ENCODE measurements at regions not wholly inside any gene's neighbourhood (a gene's known extent, or its start where the extent isn't known, plus 50 kb on each side); places are given as distances from the start of the nearest gene placed in this dataset.

DNA sequence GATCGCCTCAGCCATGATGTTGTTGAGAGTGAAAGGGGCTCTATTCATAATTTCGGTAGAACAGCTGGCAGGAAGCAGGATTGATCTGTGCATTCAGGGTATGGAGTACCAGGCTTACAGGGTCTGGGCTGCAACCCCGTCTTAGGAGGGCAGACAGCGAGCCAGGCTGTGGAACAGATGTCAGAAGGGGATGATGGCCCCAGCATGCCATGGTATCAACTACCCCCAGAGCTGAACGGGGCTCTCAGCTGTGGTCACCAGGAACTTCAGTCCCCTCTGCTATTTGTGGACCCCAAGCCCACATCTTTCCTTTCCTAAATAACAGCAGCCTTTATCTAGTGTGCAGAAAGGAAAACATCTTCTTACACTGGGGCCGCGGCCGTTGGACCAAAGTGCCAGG, 422.2 kb upstream of the SALL3 start:
- no peaks in the 10 kb centered on the region for H3K4me1 ChIP-seq
- no peak for TF ChIP-seq CTCF (IDR thresholded peaks at IDR 0.05; ENCODE audit: low read depth, low read length)
- no peaks in the 10 kb centered on the region for H3K27me3 ChIP-seq
- H3K36me3 ChIP-seq, result no peaks in the 10 kb centered on the region
- no peaks in the 10 kb centered on the region for H3K9me3 ChIP-seq
- H3K4me3 ChIP-seq (ENCODE audit: low read depth, low read length), result no peak overlapping the region
- DNase-seq, result no peak

- no peak for TF ChIP-seq CTCF (IDR thresholded peaks at IDR 0.05; ENCODE audit: low read depth, low read length)
- DNase-seq, result no peak
- Histone ChIP-seq H3K4me3 (ENCODE audit: low read depth, low read length) (no peak overlapping the region), H3K27me3 (no peaks in the 10 kb centered on the region), H3K9me3 (no peaks in the 10 kb centered on the region), H3K36me3 (no peaks in the 10 kb centered on the region), H3K4me1 (no peaks in the 10 kb centered on the region)
Observed at GRCh38 chr18:78558101-78558810, 421.4 kb upstream of the SALL3 start.

- H3K27me3 ChIP-seq, result no peaks in the 10 kb centered on the region
- no peaks in the 10 kb centered on the region for H3K36me3 ChIP-seq
- H3K9me3 ChIP-seq, result no peaks in the 10 kb centered on the region
- H3K4me3 ChIP-seq (ENCODE audit: low read depth, low read length), result no peak overlapping the region
- TF ChIP-seq CTCF (IDR thresholded peaks at IDR 0.05; ENCODE audit: low read depth, low read length), result no peak
- peak; percentile 10 for DNase-seq
- H3K4me1 ChIP-seq, result no peaks in the 10 kb centered on the region
Observed at GRCh38 chr18:78558948-78559347, 420.7 kb upstream of the SALL3 start.

DNA sequence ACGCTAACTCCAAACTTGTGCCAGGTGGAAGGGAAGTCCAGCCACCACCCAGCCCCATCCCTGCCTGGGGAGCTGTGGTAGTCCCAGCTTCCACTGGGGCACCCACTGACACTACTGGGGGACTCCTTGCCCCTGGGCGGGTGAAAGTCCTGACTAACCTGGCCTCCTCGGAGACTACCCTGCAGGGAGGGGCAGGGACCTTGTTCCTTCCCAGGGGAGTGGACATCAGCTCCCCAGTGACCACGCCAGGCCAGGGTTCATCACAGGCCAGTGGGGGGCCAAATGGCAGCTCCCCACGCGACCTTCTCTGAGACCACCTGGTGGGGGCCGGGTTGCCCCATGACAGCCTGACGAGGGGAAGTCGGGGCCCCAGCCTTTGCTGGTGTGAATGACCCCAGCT, 420.0 kb upstream of the SALL3 start:
- DNase-seq, result no peak
- H3K4me3 ChIP-seq (ENCODE audit: low read depth, low read length), result no peak overlapping the region
- H3K4me1 ChIP-seq, result no peaks in the 10 kb centered on the region
- no peaks in the 10 kb centered on the region for H3K27me3 ChIP-seq
- H3K36me3 ChIP-seq, result no peaks in the 10 kb centered on the region
- no peak for TF ChIP-seq CTCF (IDR thresholded peaks at IDR 0.05; ENCODE audit: low read depth, low read length)
- no peaks in the 10 kb centered on the region for H3K9me3 ChIP-seq

DNA sequence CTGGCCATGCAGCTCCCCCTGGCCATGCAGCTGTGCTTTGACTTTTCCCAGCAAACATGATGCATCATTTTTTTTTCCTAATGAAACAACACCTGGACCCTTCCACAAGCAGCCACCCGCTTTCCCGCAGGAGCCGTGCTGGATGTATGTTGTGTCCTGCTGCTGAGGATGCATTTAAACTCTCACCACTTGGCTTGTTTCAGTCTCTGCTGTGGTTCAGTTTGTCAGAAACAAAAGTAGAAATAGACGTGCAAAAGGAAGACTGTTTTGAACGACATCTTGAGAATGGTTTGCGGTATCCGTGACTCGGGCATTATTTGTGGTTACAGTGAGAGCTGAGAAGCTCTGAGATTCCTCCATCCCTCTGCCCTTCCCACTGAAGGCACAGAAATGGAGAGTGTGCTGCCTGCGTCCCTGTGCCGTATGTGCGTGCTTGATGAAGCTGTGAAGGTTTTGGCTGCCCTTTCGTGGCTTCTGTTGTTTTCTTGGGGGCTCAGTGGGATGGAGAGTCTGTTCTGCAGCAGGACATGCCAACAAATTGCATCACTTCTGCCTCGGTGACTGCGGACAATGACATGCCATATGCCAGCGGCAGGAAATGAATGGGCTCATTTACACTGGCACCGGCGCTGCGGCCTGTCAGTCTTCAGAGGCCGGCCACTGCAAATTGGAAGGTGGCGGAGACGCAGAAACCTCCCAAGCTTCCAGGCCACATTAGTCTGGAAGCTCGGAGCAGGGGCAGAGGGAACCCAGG, 417.7 kb upstream of the SALL3 start:
- no peak for TF ChIP-seq CTCF (IDR thresholded peaks at IDR 0.05; ENCODE audit: low read depth, low read length)
- H3K4me3 ChIP-seq (ENCODE audit: low read depth, low read length), result no peak overlapping the region
- no peak for DNase-seq
- H3K9me3 ChIP-seq, result no peaks in the 10 kb centered on the region
- H3K4me1 ChIP-seq, result no peaks in the 10 kb centered on the region
- H3K27me3 ChIP-seq, result no peaks in the 10 kb centered on the region
- H3K36me3 ChIP-seq, result no peaks in the 10 kb centered on the region

DNA sequence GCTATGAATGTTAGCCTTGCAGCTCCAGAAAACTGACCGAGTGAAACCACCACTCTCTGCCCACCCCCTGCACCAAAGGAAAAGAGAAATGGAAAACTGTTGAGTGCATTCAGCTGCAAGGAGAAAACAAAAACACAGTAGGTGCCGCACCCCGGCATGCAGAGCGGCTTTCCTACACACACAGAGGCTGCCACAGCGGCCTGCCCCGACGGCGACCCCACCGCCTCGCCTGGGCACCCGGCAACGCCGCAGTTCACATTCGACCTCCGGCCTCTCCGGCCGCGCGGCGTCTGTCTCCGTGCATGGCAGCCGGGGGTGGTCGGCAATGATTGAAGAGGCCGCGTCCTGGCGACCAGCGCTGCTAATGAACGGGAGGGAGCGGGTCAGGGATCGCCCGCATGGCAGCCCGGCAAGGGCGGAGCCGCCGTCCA, 417.1 kb upstream of the SALL3 start:
- Histone ChIP-seq H3K4me1 (no peaks in the 10 kb centered on the region), H3K27me3 (no peaks in the 10 kb centered on the region), H3K4me3 (ENCODE audit: low read depth, low read length) (no peak overlapping the region), H3K36me3 (no peaks in the 10 kb centered on the region), H3K9me3 (no peaks in the 10 kb centered on the region)
- no peak for TF ChIP-seq CTCF (IDR thresholded peaks at IDR 0.05; ENCODE audit: low read depth, low read length)
- DNase-seq, result no peak

Data from BE2C (cell line).